Skeletal muscle cell (primary cell): ENCODE measurements at regions not wholly inside any gene's neighbourhood (a gene's known extent, or its start where the extent isn't known, plus 50 kb on each side); places are given as distances from the start of the nearest gene placed in this dataset.
A peak's percentile ranks its signal among the peaks of the same experiment; 100 is the strongest.
"Not testable (repeated sequence)": the region's sequence is repeated elsewhere in the genome, so short reads cannot be mapped to it uniquely, and the experiment has no call there.

Experiments
- DNase-seq: peaks from one replicate; pipeline ENCODE4 v3.0.0-alpha.2; 2010; ENCODE audit warnings: low read depth
- H3K4me3 ChIP-seq: 2 replicates; pipeline ENCODE4 v1.5.1; 2011; ENCODE audit warnings: low read depth, mild to moderate bottlenecking, control low read depth, low read length, moderate library complexity

- DNase-seq, result no peak
- no peak overlapping the region for H3K4me3 ChIP-seq
Observed at GRCh38 chr4:159410076-159410777, 307.3 kb downstream of the RAPGEF2 start.

- no peak for DNase-seq
- H3K4me3 ChIP-seq, result no peak overlapping the region
Observed at GRCh38 chr4:159410891-159411290, 308.0 kb downstream of the RAPGEF2 start.

- no peak overlapping the region for H3K4me3 ChIP-seq
- DNase-seq, result peak; percentile 82
Observed at GRCh38 chr4:159413306-159413943, 310.5 kb downstream of the RAPGEF2 start.

DNA sequence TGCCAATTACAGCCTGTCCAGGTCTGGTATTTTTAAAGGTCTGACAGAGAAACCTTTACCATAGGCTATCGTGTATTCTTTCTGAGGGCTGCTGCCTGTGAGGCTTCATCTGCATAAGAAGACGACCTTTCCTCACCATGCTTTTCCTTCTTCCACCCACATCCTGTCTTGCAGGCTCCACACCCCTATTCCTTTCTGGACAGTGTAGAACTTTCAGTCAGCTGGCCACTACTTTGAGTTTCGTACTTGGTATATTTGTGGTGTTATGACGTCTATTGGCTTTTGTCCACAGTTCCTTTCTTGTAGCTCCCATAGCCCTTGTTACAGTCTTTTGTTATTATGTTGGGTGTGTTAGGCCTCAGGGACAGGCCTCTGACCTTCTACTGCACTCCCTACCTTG, 311.4 kb downstream of the RAPGEF2 start:
- H3K4me3 ChIP-seq, result no peak overlapping the region

DNA sequence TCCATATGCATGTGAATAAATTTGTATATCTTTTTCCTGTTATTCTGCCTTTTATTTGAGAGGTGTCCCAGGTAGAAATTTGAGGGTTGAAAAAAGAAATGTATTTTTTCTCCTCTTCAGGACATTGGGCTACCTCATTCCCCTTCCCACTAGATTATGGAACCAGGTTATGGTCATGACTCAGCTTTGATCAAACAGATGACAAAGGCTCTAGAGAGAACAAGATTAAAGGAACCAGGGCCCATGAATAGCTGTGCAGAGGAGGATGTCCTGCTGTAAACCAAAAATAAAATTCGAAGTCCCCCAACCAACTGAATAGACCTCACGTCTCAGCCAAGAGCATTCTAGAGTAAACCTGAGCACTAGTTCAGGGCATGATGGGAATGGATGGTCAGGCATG, 313.2 kb downstream of the RAPGEF2 start:
- no peak overlapping the region for H3K4me3 ChIP-seq

More for the DNA sequence above, 311.4 kb downstream of the RAPGEF2 start:
- peak; percentile 30 for DNase-seq

DNA sequence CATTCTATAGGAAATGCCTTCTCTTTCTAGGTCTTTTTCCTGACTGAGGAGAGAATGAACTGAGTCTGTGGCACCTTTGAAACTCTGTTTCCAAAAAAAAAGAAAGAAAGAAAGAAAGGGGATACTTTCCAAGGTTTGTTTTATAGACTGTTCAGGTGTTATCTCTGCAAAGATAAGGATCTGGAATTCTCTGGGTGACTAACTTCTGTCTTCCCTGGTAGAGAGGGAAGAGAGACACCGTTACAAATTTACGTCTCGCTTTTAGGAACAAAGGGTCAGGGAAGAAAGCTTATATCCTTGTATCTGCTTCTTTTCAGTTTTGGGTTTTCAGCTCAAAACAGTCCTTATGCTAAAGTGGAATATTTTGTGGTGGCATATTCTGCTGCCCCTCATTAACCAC, 314.1 kb downstream of the RAPGEF2 start:
- DNase-seq, result no peak

More for the DNA sequence above, 313.2 kb downstream of the RAPGEF2 start:
- DNase-seq, result no peak

GRCh38 chr4:159420162-159421057, 317.5 kb downstream of the RAPGEF2 start:
- no peak for DNase-seq
- no peak overlapping the region for H3K4me3 ChIP-seq

More for the DNA sequence above, 314.1 kb downstream of the RAPGEF2 start:
- H3K4me3 ChIP-seq, result no peak overlapping the region

DNA sequence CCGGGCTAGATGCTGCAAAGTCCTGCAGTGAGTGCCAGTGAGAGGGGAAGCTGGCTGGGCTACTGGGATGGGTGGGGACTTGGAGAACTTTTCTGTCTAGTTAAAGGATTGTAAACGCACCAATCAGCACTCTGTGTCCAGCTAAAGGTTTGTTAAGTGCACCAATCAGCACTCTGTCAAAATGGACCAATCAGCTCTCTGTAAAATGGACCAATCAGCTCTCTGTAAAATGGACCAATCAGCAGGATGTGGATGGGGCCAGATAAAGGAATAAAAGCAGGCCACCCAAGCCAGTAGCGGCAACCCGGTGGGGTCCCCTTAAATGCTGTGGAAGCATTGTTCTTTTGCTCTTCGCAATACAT, 318.2 kb downstream of the RAPGEF2 start:
- H3K4me3 ChIP-seq, DNase-seq: not testable (repeated sequence)

DNA sequence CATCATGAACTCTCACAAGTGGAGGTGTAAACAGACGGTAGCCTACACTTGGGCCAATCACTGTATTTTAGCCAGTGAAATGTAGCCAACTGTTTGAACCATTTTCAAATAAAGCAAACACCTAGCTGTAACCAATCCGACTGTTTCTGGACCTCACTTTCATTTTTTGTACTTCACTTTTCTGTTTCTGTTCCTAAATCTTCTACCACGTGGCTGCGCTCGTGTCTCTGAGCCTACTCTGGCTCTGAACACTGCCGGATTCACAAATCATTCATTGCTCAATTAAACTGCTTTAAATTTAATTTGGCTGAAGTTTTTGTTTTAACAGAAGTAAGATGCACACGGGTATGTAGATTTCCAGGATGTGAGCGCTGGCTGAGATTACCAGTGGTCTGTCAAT, 319.1 kb downstream of the RAPGEF2 start:
- H3K4me3 ChIP-seq, result no peak overlapping the region
- no peak for DNase-seq

GRCh38 chr4:159422626-159423025, 319.7 kb downstream of the RAPGEF2 start:
- DNase-seq, result no peak
- H3K4me3 ChIP-seq, result no peak overlapping the region

DNA sequence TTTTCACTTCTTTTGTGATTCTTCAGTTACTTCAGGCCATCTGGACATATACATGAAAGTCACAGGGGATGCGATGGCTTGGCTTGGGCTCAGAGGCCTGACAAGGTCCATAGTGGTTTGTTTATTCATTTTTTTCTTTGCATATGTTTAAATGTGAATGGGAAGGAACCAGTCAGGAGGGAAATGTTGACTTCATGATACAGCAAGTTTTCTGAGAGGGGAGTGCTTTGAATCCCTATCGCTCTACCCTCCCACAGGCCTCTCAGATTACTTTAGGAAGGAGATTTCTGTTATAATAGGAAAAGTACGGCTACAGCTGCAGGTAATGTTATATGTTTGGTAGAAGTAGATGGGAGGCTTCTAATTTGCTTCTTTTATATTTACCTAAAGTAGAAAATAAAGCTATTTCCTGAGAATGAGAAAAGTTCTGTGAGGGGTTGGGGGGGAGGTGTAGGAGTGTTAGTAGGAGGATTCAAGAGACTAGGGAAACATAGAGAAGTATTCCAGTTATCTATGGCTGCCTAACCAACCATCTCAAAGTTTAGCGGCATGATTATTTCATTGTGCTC, 322.9 kb downstream of the RAPGEF2 start:
- H3K4me3 ChIP-seq, result no peak overlapping the region
- no peak for DNase-seq

DNA sequence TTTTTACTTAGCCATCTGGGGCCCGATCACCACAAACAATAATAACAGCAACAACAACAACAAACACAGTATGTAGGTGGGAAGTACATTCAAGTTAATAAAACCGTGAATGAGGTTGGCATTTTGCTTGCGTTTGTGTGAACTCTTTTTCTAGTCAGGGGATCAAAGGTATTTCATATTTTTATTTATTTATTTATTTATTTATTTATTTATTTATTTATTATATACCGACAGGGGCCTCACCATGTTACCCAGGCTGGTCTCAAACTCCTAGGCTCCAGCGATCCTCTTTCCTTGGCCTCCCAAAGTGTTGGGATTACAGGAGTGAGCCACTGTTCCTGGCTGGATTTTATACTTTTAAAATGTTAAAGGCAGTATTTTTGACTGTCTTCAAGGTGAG, 325.4 kb downstream of the RAPGEF2 start:
- no peak for DNase-seq
- no peak overlapping the region for H3K4me3 ChIP-seq

- no peak overlapping the region for H3K4me3 ChIP-seq
- DNase-seq, result no peak
Observed at GRCh38 chr4:159428975-159429692, 326.3 kb downstream of the RAPGEF2 start.

DNA sequence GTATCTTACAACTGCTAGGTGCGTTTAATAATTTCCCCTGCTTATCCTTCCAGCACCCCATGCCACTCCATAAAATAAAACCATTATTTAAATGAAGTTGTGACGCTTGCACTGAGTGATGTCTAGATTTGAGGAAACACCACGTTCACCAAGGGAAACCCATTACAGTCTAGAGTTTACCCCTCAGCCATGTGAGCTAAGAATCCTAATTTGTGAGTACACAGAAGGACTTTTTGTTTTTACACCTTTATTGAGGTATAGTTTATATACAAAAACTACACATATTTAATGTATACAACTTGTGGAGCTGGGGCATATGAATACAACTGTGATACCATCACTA, 326.8 kb downstream of the RAPGEF2 start:
- no peak for DNase-seq
- H3K4me3 ChIP-seq, result no peak overlapping the region

DNA sequence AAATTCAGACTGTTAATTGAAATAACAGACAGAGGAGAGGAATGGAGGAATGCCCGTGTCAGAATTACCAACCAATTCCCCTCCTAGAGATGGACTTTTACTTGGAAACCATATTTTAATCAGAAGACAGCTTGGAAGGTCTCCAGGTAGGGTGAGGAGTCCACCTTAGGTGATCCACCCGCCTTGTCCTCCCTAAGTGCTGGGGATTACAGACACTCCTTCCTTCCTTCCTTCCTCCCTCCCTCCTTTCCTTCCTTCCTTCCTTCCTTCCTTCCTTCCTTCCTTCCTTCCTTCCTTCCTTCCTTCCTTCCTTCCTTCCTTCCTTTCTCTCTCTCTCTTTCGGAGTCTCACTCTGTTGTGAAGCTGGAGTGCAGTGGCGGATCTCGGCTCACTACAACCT, 328.0 kb downstream of the RAPGEF2 start:
- DNase-seq, result no peak

GRCh38 chr4:159432436-159432835, 329.6 kb downstream of the RAPGEF2 start:
- no peak overlapping the region for H3K4me3 ChIP-seq
- DNase-seq, result no peak

More for the DNA sequence above, 328.0 kb downstream of the RAPGEF2 start:
- H3K4me3 ChIP-seq, result no peak overlapping the region

GRCh38 chr4:159433337-159433736, 330.5 kb downstream of the RAPGEF2 start:
- DNase-seq, result no peak
- H3K4me3 ChIP-seq, result no peak overlapping the region

DNA sequence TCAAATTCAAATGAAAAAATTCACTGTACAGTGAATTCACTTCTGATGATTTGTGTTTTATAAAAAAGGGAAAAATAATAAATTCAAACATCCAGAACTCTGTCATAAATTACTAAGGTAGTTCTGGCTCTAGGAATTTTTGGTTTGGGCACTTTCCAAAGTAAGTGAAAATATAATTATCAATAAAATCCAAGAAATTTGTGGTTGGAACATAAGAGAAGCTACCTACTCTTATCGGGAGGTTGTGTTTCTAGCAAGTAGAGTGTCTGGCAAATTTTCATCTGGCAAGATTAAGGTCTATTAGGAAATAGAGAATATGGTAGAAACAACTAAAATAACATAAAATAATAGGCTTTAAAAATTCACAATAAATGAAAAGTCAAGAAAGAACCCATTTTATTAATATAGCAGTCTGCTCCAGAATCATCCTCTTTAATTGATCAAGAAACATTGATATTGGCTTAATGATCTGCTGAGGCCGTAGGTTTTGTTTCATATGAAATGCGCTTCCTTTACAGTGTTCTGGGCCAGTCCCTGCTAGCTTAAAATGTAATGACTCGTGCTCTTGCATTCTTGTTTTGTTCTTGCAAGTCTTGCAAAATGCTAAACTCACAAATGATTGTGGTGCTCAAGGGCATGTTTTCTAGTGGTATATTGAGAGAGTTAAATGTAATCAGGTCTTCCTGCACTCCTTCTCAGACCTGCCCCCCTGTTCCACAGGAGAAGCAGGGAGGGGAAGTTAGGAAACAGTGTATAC, 331.4 kb downstream of the RAPGEF2 start:
- H3K4me3 ChIP-seq, result no peak overlapping the region
- peak; percentile 42 for DNase-seq

GRCh38 chr4:159434871-159435241, 332.0 kb downstream of the RAPGEF2 start:
- H3K4me3 ChIP-seq, result no peak overlapping the region

More at GRCh38 chr4:159434871-159435241, 332.0 kb downstream of the RAPGEF2 start:
- DNase-seq, result no peak
